Ramos (cell line): ENCODE measurements at regions not wholly inside any gene's neighbourhood (a gene's known extent, or its start where the extent isn't known, plus 50 kb on each side); places are given as distances from the start of the nearest gene placed in this dataset.

Source experiments
- in situ Hi-C: fragments of 300-500 bp; cut with MboI; formaldehyde crosslinking; loops from one replicate; pipeline ENCODE4 v1.14.3; 2022; ENCODE audit warnings: low sequenced_read_pairs; ENCODE audit not compliant: unreplicated experiment

DNA sequence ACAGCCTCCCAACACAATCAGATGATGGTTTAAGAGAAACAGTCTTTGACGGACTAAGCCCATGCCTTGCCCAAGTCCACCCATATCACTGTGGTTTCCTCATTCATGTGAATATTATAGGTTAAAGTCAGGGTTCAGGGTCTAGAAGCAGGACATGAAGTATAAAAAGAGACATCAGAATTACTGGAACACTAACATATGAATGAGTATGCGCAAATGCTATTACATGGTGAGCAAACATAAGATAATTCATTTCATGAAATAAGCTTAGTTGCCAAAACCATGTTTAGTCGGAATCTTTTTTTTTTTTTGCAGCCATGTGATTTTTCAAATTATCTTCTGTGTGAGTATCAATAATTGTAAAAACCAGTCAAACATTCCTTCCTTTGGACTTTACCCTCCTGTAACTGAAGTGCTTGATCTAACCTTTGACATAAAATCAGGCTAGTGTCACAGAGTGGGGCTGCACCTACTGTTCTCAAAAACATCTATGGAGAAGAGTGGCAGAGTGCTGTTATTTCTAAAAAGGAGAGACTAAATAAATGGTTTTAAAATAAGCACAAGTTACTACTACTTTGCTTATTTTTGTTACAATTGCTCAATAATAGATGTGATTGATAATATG lies 84.9 kb upstream of the NRIP1 start:
- in situ Hi-C loops: no loop called here

DNA sequence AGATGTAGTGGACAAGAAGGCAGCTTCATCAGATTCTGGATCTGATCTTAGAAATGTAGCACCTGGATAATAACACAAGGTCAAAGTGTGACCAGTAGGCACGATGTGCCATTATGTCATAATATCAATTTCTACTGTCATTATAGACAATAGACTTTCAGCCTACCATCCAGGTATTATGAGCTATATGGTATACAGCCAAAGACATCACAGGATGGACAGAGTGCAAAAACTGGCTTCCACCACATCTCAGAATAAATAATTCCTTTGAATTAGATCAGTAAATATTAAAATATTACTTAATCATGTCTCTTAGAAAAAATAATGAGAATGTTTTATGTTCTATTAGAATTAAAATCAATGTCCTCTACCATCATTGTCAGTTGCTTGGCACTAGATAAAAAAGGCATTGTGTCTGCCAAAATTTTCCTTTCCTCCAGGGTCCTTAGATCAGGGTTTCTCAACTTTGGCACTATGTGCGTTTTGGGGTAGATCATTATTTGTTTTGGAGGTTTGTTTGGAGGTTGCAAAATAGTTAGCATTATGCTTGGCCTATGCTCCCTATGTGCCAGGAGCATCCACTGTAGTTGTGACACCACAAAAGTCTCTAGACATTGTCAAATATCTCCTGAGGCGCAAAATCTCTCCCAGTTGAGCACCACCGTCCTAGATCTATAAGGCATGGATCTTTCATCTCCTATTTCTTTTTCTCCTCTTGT lies 86.7 kb upstream of the NRIP1 start:
- in situ Hi-C loops: no loop called here

DNA sequence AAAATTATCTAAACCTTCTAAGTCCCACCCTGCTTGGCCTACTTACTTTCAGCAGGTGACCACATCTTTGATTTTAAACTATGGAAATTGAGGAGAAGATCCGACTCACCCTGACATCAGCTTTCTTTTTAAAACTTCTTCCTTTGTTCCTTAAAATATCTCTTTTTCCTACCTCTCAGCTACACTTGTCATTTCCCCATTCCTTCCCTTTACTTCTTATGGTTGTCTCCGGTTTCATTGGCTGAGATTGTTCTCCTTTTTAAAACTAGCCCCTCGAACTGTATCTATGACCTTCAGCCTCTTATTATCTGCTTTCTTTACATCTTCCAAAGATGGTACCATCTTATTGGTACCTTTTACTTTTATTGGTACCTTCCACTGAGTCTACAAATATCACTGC lies 87.8 kb upstream of the NRIP1 start:
- in situ Hi-C loops: no loop called here

DNA sequence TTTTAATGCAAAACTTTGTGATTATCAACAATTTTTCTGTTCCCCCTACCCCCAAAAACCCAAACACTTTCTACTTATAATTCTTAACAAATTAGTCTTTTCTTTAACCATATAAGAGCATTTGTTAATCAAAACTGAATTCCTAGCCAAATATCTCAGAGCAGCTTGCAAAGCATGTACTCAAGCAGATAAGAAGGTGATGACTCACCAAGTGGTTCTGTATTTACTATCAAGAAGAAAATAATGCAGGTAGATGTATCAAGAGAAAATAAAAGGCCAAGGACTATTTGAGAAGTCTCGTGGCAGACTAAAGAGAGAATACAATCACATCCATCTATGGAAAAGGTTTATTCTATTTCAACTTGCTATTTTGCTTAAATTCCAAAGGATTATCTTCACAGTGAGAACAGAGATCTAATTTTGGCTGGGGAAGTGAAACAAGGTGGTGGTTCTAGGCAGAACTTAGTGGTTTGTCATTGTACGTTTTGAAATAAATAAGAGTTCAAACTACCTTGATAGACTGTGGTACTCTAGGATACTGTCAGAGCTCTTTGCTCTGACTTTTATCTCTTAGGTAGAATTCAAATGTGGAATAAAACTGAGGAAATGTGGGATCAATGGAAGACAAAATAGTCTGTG lies 94.7 kb upstream of the NRIP1 start:
- in situ Hi-C loops: no loop called here

DNA sequence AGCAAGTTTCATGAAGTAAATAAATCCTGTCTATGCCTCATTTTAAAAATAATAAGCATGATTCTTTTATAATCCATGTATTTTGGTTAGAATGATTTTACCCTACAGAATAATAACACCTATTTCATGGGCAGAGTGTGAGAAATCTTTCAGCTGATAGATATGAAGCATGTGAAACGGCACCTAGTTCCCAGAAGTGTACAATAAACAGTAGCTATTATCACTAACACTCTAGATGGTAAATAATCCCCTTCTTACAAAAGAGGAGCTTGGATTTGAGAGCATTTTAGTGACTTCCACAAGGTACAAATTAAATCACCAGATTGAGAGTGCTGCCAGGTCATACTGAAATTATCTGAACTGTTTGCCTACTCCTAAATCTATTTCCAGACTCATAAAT lies 95.3 kb upstream of the NRIP1 start:
- in situ Hi-C loops: no loop called here

DNA sequence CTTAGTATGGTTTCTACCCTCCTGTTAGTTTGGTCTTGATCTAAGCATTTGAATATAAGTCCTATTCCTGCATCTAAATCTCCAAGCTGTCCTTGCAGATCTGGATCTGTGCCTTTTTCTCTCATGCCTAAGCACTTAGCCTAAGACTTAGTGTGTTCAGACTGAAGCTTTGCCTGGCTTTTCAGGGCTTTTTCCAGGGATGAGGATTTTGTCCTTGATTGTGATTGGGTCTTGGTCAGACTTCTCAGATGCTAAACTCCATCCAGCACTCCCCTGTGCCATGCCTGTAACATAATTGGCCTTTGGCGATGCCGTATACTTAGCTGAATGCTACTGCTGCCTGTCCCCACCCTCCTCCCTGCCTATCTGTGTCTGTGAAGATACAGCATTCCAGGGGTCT lies 98.1 kb upstream of the NRIP1 start:
- in situ Hi-C loops: no loop called here

DNA sequence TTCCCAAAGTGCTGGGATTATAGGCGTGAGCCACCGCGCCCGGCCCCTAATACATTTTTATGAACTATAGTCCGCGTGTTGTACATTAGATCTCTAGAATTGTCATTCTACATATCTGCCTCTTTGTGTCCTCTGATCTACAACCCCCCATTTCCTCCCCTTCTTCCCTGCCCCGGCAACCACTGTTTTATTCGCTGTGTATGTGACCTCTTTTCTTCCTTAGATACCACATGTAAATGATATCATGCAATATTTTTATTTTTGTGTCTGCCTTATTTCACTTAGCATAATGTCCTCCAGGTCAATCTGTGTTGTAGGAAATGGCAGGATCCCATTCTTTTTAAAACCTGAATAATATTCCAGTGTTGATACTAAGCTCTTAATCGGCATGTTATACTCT lies 99.5 kb upstream of the NRIP1 start:
- in situ Hi-C loops: no loop called here

DNA sequence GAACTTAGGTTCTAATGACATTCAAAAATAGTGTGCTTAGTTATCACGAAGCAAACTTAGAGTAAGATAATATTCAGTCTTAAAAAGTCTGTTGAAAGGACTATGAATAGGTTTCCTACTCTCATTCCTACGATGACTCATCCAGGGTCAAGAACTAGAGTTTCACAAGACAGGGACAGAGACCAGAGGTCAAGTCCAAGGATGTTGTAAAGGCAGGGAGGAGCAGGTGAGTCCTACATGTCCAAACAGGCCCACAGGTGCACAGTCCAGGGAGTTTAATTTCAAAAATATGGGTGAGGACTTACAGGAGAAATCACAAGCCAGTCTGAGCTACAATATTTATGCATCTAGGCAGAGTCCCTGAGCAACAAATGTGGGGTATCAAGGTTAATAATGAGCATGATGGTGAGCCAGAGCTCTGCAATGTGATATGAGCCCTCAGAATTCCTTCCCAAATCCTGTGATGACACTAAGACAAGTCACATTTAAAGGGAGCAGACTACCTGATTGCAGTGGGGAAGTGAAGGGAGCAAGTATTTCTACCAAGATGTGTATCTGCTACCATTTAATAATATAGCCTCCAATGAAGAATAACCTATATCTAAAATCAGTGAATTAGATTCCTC lies 100.0 kb upstream of the NRIP1 start:
- in situ Hi-C loops: no loop called here

DNA sequence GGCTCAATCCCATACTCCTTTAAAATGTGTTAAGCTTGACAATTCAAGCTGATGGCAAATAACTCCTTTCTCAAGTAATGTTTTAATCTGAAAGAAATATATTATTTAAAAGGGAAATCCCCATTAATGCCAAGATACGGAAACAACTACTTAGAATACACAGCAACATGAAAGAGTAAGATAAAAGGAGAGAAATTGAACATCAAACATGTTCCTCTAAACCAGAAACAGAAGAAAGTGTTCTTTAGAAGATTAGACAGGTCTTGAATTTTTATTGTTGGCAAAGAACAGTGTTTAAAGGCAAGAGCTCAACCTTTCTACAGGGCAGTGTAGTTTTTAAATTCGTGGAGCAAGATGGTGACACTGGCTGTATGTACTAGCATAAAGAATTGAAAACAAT lies 105.8 kb upstream of the NRIP1 start:
- in situ Hi-C loops: no loop called here

DNA sequence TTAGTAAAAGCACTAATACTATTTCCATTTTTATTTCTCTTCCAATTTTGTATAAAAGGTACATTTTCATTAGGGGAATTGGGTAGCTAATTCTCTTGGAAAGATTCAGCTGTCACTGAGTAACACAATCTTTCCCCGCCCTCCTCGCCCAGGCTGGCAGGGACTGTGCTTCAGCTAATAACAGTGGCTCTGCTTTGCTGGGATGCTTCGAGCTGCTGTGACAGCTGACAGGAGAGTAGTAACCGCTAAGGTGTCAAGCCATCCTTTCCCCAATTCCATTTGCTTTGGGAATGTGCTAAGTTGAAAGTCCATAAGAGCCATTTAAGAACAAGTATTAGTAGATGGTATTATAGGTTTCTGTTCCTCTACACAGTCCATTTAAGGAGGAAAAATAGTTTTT lies 106.7 kb upstream of the NRIP1 start:
- in situ Hi-C loops: no loop called here

DNA sequence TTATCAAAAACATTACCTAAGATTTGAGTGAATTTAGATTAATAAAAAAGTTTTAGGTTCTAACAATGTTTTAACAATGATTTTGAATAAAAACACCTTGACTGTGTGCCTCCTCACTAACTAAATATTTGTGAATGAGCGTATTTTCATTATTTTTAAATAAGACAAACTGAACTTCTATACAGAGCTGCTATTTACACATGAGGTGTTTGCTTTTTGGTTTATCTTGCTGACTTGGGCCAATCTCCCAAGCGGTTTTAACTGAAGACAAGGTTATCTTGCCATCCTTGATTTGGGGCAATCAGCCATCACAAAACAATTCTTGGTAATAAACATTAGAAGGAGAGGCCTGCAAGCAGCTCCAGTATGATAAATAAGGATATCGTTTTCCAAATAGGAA lies 108.2 kb upstream of the NRIP1 start:
- in situ Hi-C loops: no loop called here

DNA sequence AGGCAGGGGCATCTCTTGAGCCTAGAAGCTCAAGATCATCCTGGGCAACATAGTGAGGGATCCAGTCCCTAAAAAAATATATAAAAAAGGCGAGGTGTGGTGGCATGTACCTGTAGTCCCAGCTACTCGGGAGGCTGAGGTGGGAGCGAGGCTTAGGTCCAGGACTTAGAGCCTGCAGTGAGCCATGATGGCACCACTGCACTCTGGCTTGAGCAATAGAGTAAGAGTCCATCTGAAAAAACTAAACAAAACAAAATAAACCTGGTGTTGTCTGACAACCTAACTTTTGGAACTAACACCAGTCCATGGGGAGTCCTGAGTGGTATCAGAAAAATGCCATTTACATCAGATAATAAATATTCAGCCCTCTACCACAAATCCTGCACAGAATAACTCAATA lies 110.1 kb upstream of the NRIP1 start:
- in situ Hi-C loops: no loop called here

DNA sequence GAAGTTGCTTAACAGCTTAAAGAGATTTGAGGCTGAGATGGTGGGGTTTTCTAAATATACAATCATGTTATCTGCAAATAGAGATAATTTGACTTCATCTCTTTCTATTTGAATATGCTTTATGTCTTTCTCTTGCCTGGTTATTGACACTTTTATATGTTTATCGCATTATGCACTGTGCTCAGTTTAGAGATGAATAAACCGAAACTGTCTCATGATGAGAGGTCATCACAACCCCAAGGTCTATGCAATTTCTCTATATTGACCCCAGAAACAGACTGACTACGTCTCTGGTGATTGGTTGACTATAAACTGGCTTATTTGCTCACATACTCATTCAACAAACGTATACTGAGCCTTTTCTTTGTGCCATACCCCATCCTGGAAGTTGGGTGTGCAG lies 117.9 kb upstream of the NRIP1 start:
- in situ Hi-C loops: no loop called here

DNA sequence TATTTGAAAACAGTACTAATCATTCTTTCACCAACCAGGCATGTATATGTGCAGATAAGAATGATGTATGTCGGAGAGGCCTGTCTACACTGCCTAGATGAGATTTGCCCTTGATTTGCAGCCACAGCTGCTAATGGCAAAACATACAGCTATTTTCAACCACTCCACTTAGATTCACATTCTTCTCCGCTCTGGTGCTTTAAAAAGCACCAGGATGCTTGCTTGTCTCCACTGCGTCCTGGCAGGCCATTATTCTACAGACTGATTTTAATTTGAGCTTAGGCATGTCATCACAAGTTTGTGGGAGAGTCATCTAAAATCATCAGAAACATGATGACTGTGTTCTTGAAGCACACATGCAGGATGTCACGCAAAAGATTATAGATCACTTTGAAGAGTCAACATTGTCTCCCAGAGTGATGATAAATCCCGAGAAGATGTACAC lies 119.0 kb upstream of the NRIP1 start:
- in situ Hi-C loops: no loop called here

DNA sequence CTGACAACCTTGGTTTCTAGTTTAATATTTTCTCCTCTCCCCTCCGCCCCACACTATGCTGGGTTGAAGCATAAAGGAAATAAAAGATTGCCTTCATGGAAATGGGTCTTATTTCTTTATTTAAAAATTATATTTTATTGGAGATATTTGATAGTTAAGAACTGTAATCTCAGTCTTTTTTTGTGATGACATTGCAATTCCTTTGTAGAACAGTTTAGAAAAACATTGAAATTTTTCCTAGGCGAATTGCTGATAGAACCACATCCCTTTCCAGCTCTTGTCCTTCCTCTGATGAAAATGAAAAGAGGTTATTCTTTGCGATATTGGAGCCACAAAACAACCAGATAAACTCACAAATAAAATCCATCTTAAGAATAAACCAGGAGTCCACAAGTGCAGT lies 125.6 kb upstream of the NRIP1 start:
- in situ Hi-C loops: no loop called here

DNA sequence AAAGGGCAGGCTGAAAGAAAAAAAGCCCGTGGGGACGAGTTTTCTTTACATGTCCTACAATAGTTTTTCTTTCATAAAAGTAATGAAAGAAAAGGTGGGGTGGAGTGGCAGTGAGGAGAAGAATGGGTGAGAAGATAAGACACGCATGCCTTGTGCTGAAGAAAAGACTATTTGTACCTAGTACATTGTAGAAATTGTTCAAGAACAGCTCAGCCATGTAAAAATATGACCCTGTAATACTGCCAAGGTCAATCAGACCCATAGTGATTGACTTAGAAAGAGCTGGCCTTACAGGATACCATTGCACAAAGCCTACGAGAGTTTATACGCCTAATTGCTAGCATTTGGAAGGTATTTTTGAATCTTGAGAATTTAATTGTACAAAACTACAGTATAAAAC lies 126.0 kb upstream of the NRIP1 start:
- in situ Hi-C loops: no loop called here

DNA sequence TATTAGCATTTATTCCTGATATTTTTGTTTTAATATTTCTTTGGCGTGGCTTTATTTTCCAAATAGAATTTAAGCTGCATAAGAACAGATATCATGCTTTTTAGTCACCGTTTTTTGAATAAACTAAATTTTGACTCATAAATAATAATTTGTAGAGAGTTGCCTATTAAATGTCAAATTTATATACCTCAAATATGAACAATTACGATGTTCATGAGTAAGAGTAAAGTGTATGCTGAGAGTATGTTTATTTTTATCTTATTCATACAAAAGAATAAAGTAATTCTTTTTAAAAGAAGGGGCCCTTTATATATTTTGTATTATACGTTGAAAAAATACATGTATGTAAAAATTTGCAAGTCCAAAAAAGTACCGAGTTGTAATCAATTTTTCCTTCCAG lies 126.5 kb upstream of the NRIP1 start:
- in situ Hi-C loops: no loop called here

DNA sequence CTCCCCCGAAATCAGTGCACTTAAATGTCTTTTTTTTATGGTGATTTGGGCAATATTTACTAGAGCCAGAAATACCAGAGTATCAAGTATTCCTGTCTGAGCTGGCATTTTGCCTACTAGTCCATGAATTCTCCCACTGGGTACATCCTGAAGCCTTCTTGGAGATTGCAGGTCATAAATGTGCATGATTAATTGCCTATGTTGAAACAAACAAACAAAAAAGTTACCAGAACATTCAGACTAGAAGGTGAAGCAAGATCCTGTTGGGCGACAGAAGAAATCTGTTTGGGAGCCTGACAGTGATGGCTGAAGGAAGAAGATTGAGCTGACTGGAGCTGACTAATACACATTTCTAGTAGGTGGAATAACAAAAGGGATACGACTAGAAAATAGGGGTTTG lies 127.4 kb upstream of the NRIP1 start:
- in situ Hi-C loops: no loop called here

DNA sequence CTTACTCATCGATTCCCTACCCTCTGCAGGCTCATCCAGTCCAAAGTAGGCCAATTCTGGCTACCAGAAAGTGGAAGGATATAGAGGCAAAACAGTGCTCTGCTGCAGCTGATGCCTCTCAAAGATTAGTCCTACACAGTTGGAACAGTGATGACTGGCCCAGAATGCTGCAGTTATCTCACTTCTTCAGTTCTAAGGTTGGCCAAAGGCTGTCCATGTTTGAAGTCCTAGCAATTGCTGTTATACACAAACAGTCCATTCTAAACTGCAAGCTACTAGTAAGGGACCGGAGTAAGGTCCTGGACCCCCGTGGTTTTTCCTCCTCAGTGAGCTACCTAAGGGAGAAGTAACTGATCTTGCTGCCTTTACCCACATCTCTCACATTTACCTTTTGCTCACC lies 129.1 kb upstream of the NRIP1 start:
- in situ Hi-C loops: no loop called here

DNA sequence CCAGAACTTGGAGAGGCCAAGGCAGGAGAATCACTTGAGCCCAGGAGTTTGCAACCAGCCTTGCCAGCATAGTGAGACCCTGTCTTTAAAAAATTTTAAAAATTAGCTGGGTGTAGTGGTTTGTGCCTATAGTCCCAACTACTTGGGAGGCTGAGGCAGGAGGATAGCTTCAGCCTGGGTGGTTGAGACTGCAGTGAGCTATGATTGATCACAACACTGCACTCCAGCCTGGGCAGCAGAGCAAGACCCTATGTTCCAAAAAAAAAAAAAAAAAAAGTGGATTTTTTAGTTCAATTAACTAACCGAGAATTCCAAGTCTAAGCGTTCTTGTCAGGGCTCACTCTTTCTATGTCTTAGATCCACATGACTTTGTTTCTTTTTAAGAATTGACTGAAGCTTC lies 130.3 kb upstream of the NRIP1 start:
- in situ Hi-C loops: no loop called here

DNA sequence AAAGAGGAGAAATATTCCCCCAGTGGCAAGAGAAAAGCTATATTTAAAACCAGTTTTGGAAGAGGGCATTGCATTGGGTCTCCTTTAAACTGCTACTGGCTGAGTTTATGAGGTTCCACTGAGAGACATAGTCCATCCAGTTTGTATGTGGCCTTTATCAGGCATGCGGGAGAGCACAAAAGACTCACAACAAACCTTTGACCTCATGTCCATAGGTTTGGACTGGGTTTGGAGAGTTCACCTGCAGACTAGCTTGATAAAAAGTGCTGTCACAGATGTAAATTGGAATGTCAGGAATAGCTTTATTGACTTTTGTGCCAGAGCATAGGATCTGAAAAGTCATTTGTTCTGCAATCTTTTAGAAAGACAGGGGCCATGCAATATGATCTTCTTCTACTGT lies 131.0 kb upstream of the NRIP1 start:
- in situ Hi-C loops: no loop called here
